ENCODE measurements at regions not wholly inside any gene's neighbourhood (a gene's known extent, or its start where the extent isn't known, plus 50 kb on each side); places are given as distances from the start of the nearest gene placed in this dataset.
"Not testable (repeated sequence)": the region's sequence is repeated elsewhere in the genome, so short reads cannot be mapped to it uniquely, and the experiment has no call there.

DNA sequence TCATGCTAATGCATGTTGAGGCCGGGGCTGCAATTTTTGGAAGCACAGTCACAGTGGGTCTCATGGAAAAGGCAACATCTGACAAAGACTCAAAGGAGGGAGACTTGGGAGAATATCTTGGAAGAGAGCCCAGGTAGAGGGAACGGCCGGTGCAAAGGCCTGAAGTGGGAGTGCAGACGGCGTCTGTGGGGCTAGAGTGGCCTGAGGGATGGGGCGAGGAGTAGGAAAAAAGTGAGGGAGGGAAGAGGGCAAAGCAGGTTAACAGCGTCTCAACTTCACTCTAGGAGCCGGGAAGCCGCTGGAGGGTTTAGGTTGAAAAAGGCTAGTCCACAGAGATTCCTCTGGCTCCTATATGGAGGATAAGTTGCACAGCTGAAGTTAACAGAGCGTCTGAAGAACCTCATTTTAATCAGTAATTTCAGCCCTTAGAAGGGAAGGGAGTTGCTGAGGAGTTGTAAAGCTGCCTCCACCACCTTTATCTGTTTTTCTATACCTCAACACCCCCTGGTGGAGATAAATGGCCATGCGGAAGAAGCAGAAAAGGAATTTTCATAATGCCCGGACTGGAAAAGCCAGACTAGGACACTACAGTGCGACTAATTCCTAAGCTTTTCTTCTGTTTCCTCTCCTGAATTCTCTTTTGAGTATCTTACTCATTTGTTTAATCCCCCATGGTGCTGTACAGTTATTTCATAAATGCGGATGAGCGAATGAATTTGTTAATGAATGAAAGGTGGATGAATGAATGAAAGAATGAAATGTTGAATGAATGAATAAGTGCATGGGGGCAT, 78.7 kb upstream of the ZNF281 start:
- Histone ChIP-seq H3K4me1 (peaks cover 0 to 7% (median 0%) of the 10 kb centered on the region in 3 donors), H3K27ac (no peak overlapping the region), H3K9me3 (no peaks in the 10 kb centered on the region), H3K27me3 (no peaks in the 10 kb centered on the region), H3K36me3 (no peaks in the 10 kb centered on the region), H3K4me3 (no peak overlapping the region)
- WGBS, 2 donors (ENCODE audit: low coverage in 1 of 2), result 19 to 22% methylated on average over 15 of the region's 15 CpGs
- TF ChIP-seq POLR2A (IDR thresholded peaks at IDR 0.05) (no peak), EP300 (IDR thresholded peaks at IDR 0.05) (no peak)
- TF ChIP-seq, protein P1, sequence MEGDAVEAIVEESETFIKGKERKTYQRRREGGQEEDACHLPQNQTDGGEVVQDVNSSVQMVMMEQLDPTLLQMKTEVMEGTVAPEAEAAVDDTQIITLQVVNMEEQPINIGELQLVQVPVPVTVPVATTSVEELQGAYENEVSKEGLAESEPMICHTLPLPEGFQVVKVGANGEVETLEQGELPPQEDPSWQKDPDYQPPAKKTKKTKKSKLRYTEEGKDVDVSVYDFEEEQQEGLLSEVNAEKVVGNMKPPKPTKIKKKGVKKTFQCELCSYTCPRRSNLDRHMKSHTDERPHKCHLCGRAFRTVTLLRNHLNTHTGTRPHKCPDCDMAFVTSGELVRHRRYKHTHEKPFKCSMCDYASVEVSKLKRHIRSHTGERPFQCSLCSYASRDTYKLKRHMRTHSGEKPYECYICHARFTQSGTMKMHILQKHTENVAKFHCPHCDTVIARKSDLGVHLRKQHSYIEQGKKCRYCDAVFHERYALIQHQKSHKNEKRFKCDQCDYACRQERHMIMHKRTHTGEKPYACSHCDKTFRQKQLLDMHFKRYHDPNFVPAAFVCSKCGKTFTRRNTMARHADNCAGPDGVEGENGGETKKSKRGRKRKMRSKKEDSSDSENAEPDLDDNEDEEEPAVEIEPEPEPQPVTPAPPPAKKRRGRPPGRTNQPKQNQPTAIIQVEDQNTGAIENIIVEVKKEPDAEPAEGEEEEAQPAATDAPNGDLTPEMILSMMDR (IDR thresholded peaks at IDR 0.05), result peak; percentile 64 to 86 (median 80)
- peak; percentile 58 for ATAC-seq

GRCh38 chr1:200487650-200488049, 77.8 kb upstream of the ZNF281 start:
- H3K36me3 ChIP-seq, result no peaks in the 10 kb centered on the region
- no peak for ATAC-seq
- WGBS, 2 donors (ENCODE audit: low coverage in 1 of 2), result 70 to 100% methylated on average over 2 to 6 of the region's 6 CpGs
- H3K9me3 ChIP-seq, result no peaks in the 10 kb centered on the region
- TF ChIP-seq EP300 (IDR thresholded peaks at IDR 0.05), result no peak
- TF ChIP-seq POLR2AphosphoS5 (IDR thresholded peaks at IDR 0.05), result no peak
- TF ChIP-seq, protein P1 (IDR thresholded peaks at IDR 0.05), result no peak
- no peaks in the 10 kb centered on the region for H3K27me3 ChIP-seq
- H3K27ac ChIP-seq, result no peak overlapping the region
- no peak overlapping the region for H3K4me3 ChIP-seq
- peaks cover 0 to 7% (median 0%) of the 10 kb centered on the region in 3 donors for H3K4me1 ChIP-seq

DNA sequence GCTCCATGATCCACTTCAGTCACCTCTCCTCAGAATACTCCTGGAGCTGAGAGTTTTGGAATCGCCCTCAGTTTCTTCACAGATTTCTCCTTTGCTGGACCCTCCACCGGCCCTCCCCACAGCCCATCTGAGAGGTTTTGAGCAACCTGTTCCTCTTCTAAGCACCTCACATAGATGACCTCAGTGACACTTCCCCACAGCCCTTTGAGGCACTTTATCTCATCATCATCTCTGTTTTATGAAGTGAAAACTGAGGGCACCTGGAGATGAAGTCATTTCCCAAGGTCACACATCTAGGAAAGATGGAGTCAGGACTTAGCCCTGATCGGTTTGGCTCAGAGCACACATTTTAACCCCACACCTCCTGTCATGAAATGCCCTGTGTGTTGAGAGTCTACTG, 76.8 kb upstream of the ZNF281 start:
- TF ChIP-seq EP300 (IDR thresholded peaks at IDR 0.05), result no peak
- TF ChIP-seq, protein P1 (IDR thresholded peaks at IDR 0.05), result no peak
- no peak for TF ChIP-seq POLR2A (IDR thresholded peaks at IDR 0.05)
- TF ChIP-seq POLR2AphosphoS5 (IDR thresholded peaks at IDR 0.05), result no peak
- no peak for ATAC-seq
- WGBS, 2 donors (ENCODE audit: low coverage in 1 of 2), result 88 to 89% methylated on average over 2 of the region's 3 CpGs

GRCh38 chr1:200484438-200484946, 74.7 kb upstream of the ZNF281 start:
- not testable (repeated sequence) for H3K9me3 ChIP-seq, H3K4me3 ChIP-seq, H3K27me3 ChIP-seq, H3K36me3 ChIP-seq, H3K27ac ChIP-seq, ATAC-seq, H3K4me1 ChIP-seq
- 64 to 84% methylated on average over 6 to 7 of the region's 7 CpGs for whole genome bisulfite sequencing, 2 donors (ENCODE audit: low coverage in 1 of 2)

More for the DNA sequence above, 76.8 kb upstream of the ZNF281 start:
- Histone ChIP-seq H3K4me3 (no peak overlapping the region), H3K4me1 (peaks cover 0 to 7% (median 0%) of the 10 kb centered on the region in 3 donors), H3K9me3 (no peaks in the 10 kb centered on the region), H3K27ac (no peak overlapping the region), H3K36me3 (no peaks in the 10 kb centered on the region), H3K27me3 (no peaks in the 10 kb centered on the region)

- no peak for ATAC-seq
- TF ChIP-seq POLR2A (IDR thresholded peaks at IDR 0.05) (no peak), EP300 (IDR thresholded peaks at IDR 0.05) (no peak), POLR2AphosphoS5 (IDR thresholded peaks at IDR 0.05) (no peak)
- TF ChIP-seq, protein P1 (IDR thresholded peaks at IDR 0.05), result no peak
- Histone ChIP-seq H3K9me3 (no peaks in the 10 kb centered on the region), H3K4me1 (peaks cover 0 to 5% (median 0%) of the 10 kb centered on the region in 3 donors), H3K4me3 (no peak overlapping the region), H3K27ac (no peak overlapping the region), H3K27me3 (no peaks in the 10 kb centered on the region), H3K36me3 (no peaks in the 10 kb centered on the region)
- WGBS, 2 donors (ENCODE audit: low coverage in 1 of 2), result 12 to 21% methylated on average over 5 of the region's 5 CpGs
These were observed 73.8 kb upstream of the ZNF281 start for GRCh38 chr1:200483491-200484143.

All from gastroesophageal sphincter (tissue), 4 donors.